ENCODE measurements at regions not wholly inside any gene's neighbourhood (a gene's known extent, or its start where the extent isn't known, plus 50 kb on each side); places are given as distances from the start of the nearest gene placed in this dataset.

GRCh38 chr10:44765299-44765698 lies 145.8 kb upstream of the TMEM72 start:
- TF ChIP-seq CTCF (IDR thresholded peaks at IDR 0.05 in 2 of 3, conservative IDR thresholded peaks at IDR 0.05 in 1 of 3; ENCODE audit: borderline replicate concordance in 1 of 3, insufficient read depth in 1 of 3, low read depth in 2 of 3, low read length in 2 of 3) (no peak), CEBPB (IDR thresholded peaks at IDR 0.05; ENCODE audit: low read depth) (no peak), POLR2A (IDR thresholded peaks at IDR 0.05; ENCODE audit: borderline replicate concordance, extremely low read depth, insufficient read depth, insufficient read length) (no peak), EZH2 (IDR thresholded peaks at IDR 0.05) (no peak), EGR1 (IDR thresholded peaks at IDR 0.05; ENCODE audit: low read depth) (no peak), SP1 (IDR thresholded peaks at IDR 0.05; ENCODE audit: low read depth) (no peak)
- TF ChIP-seq, protein P1, sequence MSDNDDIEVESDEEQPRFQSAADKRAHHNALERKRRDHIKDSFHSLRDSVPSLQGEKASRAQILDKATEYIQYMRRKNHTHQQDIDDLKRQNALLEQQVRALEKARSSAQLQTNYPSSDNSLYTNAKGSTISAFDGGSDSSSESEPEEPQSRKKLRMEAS (IDR thresholded peaks at IDR 0.05), result no peak

All from HCT116 (cell line).